T47D (cell line): ENCODE measurements at regions not wholly inside any gene's neighbourhood (a gene's known extent, or its start where the extent isn't known, plus 50 kb on each side); places are given as distances from the start of the nearest gene placed in this dataset.
A peak's percentile ranks its signal among the peaks of the same experiment; 100 is the strongest.
"Not testable (repeated sequence)": the region's sequence is repeated elsewhere in the genome, so short reads cannot be mapped to it uniquely, and the experiment has no call there.

Experiments used
- DNase-seq, 2 experiments: peaks; one replicate each; pipeline versions ENCODE4 v3.0.0 to v3.0.0-alpha.2; 2011 to 2012; ENCODE audit warnings: low read depth in 1 of 2, low spot score in 1 of 2
- JUND ChIP-seq: IDR thresholded peaks from 2 replicates; pipeline ENCODE4 v1.6.1; 2012; ENCODE audit warnings: low read depth
- in situ Hi-C: cut with HindIII; loops from 2 replicates; pipeline ENCODE4 v1.10.0; 2016; ENCODE audit warnings: low sequenced_read_pairs, low pct_unique_long_range_greater_than_20kb

DNA sequence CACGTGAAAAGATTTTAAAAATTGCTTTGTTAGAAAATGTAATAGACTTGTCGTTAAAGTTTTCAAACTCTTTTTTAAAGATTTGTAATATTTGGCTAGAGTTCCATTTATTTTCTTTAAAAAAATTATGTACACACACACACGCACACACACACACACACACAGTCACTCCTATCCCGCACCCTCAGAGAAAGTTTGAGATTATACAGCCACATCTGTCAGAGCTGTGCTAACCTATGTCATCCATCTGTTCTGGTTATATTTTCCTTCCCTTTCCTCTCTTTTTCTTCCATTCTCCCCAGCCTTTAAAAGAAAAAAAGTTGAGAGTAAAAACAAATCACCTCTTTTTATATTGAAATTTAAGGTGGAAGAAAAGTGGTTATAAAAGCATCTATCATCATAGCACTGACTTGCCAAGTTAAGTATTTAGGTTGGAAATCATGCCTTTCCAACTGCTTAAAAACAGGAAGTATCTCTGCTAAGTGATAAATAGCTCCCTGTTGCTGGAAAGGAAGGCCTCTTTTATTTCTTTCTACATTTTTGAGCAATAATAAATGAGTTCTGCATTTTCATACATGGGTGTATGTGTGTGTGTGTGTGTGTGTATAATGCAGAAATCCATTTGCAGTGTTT is 163.3 kb upstream of the SPRY1 start:
- no peak for TF ChIP-seq JUND

DNA sequence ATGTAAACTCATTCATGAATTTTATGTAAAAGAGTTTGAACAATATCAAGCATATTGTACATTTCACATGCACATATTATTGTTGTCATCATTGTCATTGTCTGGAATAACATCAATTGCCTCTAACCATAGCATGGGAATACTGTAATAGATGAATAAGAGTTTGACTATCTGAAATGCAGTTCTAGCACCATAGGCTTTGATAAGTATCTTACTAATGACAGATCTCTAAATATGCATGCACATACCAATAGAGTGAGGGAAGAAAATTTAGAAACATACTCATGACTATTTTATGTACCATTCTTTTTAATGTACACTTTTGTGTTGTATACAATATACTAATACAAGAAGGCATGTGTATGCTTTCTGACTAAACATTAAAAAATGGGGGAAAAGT is 161.6 kb upstream of the SPRY1 start:
- in situ Hi-C loops = no loop called here
- no peak for TF ChIP-seq JUND
- DNase-seq = no peak

More for the DNA sequence above, 163.3 kb upstream of the SPRY1 start:
- no peak for DNase-seq
- in situ Hi-C loops = no loop called here

DNA sequence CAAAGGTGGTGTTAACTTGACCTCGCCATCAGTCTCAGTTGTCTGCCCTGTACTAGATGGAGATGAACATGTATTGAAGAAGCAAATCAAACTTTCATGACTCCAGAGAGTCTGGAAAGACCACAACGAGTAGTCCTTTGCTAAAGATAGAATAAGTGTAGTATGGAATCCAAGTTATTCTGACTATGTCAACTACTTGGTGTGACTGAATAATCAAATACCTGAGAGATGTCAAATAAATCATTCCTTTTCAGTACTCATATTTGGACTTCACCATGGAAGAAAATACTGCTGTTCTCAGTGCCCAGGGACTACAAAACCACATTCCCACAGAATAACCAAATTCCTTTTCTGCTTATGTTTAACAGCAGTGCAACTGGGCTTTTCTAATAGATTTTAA is 161.2 kb upstream of the SPRY1 start:
- no peak for DNase-seq
- in situ Hi-C loops = no loop called here
- TF ChIP-seq JUND = no peak

DNA sequence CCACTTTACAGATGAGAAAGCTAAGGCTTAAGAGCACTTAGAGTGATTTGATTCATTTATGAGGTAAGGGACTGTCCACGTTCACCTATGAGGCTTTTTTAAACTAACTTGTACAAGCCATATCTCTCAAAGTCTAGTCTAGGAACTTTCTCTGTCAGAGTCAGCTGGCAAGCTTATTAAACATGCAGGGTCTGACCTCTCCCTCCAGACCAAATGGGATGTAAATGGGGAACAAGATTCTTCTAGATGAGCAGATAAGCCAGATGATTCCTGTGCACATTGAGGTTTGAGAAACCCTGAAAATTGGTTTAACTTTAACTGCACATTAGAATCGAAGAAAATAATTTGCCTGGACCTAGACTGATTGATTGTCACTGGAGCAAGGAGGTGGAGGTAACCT is 160.0 kb upstream of the SPRY1 start:
- DNase-seq = no peak
- TF ChIP-seq JUND = no peak
- in situ Hi-C loops = no loop called here

DNA sequence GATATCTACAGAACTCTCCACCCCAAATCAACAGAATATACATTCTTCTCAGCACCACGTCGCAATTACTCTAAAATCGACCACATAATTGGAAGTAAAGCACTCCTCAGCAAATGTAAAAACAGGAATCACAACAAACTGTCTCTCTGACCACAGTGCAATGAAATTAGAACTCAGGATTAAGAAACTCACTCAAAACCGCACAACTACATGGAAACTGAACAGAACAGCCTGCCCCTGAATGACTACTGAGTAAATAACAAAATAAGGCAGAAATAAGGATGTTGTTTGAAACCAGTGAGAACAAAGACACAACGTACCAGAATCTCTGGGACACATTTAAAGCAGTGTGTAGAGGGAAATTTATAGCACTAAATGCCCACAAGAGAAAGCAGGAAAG is 156.3 kb upstream of the SPRY1 start:
- in situ Hi-C loops, DNase-seq: not testable (repeated sequence)

DNA sequence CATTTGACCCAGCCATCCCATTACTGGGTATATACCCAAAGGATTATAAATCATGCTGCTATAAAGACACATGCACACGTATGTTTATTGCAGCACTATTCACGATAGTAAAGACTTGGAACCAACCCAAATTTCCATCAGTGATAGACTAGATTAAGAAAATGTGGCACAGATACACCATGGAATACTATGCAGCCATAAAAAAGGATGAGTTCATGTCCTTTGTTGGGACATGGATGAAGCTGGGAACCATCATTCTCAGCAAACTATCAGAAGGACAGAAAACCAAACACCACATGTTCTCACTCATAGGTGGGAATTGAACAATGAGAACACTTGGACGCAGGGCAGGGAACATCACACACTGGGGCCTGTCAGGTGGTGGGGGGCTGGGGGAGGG is 153.4 kb upstream of the SPRY1 start:
- in situ Hi-C loops, DNase-seq: not testable (repeated sequence)

DNA sequence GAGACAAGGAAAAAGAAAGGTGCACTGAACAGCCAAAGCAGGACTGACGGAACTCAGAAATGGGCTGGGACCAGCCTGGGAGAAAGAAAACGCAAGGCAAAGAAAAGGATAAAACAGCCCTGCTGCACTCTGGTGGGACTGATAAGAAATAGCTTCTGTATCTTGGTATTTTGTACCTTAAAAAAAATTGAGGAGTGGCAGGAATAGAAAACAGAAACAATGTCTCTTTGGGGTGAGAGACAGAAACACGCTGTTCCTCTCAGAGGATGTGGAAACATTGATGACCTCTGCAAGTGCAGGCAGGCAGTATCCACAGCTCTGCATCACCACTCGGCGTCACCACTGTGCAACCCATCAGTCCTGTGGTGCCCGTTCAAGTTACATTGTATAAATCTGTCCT is 152.5 kb upstream of the SPRY1 start:
- peak in 1 of 2 experiments; percentile 4 for DNase-seq

DNA sequence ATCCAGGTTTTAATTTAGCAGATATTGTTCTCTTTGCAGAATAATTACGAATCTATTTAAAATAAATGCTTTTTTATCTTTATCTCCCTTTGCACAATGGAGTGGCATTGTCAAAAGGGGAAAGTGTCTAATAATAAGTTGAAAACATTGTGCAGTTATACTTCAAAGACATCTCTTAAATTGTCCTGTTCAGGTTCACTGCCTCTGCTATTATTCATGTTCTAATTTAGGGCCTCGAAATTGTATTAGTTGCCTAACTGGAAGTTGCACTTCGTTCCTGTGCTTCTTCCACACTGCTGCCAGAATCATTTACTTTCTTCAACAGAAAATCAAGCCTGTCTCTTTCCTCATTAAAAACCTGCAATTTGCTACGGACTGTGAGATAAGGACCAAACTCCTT is 150.5 kb upstream of the SPRY1 start:
- no peak for TF ChIP-seq JUND
- in situ Hi-C loops = no loop called here
- no peak for DNase-seq

More for the DNA sequence above, 152.5 kb upstream of the SPRY1 start:
- TF ChIP-seq JUND = no peak
- in situ Hi-C loops = no loop called here

DNA sequence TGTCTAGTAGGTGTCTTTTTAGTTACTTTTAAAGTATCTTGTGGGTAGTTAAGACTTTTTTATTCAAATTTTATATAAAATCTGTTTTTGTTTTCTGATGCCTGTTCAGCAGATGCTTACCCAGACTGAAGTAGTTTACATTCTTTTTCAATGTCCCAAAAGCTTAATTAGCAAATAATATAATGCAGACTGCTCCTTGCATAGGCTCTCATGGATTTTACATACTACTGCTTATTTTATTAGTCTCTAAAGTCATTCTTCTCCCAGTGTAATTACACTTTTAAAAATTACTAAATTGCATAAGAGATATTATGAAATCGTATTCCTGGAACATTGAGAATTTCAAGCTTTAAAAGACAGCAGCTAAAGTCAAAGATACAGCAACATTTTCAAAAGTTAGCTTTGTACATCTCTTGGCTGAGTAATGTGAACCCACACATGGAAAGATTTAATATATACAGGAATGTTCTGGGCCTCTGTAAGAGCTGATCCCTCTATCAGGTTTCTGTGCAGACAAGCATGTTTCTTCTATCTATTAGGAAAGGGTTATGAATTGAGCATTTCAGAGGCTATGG is 148.4 kb upstream of the SPRY1 start:
- DNase-seq = no peak
- in situ Hi-C loops = no loop called here
- no peak for TF ChIP-seq JUND

DNA sequence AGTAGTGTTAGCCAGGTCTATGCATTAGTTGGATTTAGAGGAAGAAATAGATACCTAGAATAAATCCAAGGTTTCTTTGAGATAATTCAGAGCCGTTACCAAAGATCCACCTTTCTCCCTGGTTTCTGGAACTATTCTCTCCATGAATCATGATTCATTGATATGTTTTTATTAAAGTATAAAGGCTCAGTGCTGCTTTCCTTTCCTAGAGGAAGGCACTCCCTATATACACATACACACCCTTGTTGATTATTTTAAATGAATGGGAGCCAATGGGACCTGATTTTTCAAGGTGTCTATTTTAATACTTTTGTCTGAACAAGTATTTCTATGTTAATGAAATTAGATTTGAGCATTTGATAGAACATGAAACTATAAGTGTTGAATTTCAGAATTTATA is 146.8 kb upstream of the SPRY1 start:
- no peak for TF ChIP-seq JUND
- DNase-seq = no peak
- in situ Hi-C loops = no loop called here

DNA sequence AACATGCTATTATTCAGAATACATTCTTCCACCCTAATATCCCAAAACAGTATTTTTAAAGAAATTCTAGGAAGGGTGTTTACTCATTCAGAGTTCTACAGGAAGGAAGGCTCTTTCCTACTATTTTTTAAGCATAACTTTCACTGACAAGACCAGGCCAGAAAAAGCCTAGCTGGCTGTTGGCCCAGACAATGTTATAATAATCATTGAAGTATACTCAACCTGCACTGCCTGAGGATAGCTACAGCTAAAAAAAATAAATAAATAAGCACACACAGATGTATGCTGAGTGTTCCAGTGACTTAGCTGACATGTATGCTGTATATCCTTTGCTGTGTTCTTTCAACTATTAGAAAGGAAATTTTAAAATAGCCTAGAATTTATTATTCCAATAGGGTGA is 145.8 kb upstream of the SPRY1 start:
- in situ Hi-C loops = no loop called here
- DNase-seq = peak in 1 of 2 experiments; percentile 1
- TF ChIP-seq JUND = no peak

DNA sequence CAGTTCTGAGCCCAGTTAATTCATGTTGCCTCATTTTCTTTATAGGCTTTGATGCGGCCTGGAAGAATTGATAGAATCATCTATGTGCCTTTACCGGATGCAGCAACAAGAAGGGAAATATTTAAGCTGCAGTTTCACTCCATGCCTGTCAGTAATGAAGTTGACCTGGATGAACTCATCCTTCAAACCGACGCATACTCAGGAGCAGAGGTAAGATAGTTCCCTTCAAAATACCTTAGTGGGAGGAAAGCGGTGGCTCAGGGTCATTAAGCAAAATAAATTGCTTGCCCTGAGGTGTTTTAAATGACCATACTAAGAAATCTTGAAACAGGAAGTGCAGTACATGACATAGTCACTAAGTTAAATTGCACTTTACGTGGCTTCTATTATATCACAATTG is 140.6 kb upstream of the SPRY1 start:
- in situ Hi-C loops = no loop called here
- TF ChIP-seq JUND = no peak
- DNase-seq = no peak

DNA sequence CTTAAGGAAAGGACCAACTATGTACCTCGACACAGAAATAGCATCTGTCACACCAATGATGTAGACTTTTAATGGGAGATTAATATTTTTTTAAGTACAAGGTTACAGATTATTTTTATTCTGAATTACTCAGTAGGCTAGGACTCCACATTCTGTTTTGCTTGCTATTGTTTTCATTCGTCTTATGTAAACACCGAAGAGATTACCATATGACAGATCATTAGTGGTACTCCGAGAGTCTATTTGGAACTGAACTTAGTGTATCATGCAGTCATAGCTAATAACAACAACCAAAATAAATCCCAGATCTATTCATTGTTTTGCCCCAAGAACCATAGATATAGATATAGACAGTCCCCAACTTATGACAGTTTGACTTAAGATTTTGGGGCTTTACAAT is 139.7 kb upstream of the SPRY1 start:
- no peak for TF ChIP-seq JUND
- DNase-seq = no peak
- in situ Hi-C loops = no loop called here

DNA sequence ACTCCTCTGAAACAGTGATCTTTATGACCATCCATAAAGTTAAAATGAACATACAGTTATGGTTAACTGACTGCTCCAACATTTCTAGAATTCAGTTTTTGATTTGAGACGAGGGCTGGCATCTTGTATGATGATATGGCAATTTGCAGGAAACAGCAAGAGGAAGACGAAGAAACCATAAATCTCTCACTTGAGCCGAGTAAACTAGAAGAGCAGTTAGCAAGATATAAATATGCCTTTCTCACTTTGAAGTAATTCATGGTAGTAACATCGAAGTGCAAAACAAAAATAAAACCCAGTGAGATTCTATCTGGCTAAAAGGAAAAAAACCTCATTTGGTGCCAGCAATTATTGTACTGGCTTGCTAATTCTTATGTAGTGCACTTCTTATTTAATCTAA is 139.0 kb upstream of the SPRY1 start:
- in situ Hi-C loops = no loop called here
- DNase-seq = no peak
- no peak for TF ChIP-seq JUND
